ENCODE measurements at regions not wholly inside any gene's neighbourhood (a gene's known extent, or its start where the extent isn't known, plus 50 kb on each side); places are given as distances from the start of the nearest gene placed in this dataset.

- 94 to 96% methylated on average over 14 of the region's 14 CpGs for WGBS, 2 donors
- no peaks in the 10 kb centered on the region for H3K36me3 ChIP-seq
- no peaks in the 10 kb centered on the region for H3K27me3 ChIP-seq
- no peak overlapping the region for H3K27ac ChIP-seq
- H3K4me1 ChIP-seq: no peaks in the 10 kb centered on the region
- no peak for DNase-seq
- intact Hi-C loops (cut with DNase I): no loop called here
- TF ChIP-seq EP300 (IDR thresholded peaks at IDR 0.05) (no peak), CTCF (IDR thresholded peaks at IDR 0.05) (no peak), POLR2AphosphoS5 (IDR thresholded peaks at IDR 0.05) (no peak), POLR2A (IDR thresholded peaks at IDR 0.05) (no peak)
- H3K4me3 ChIP-seq: no peak overlapping the region
- H3K9me3 ChIP-seq: no peaks in the 10 kb centered on the region
These were observed 171.9 kb upstream of the JARID2 start for GRCh38 chr6:15073883-15074465.

DNA sequence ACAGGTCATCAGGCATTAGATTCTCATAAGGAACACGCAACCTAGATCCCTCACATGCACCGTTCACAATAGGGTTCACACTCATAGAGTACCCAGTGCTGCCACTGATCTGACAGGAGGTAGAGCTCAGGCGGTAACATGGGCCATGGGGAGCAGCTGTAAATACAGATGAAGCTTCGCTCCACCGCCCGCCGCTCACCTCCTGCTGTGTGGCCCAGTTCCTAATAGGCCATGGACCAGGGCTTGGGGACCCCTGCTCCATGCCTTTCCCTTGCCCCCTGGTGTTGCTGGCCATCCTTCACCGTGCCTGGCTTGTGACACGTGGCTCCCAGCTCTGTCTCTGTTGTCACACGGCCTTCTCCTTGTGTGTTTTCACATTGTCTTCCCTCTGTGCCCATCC, 171.1 kb upstream of the JARID2 start:
- no peaks in the 10 kb centered on the region for H3K27me3 ChIP-seq
- WGBS, 2 donors: 96 to 97% methylated on average over 10 of the region's 10 CpGs
- no peak for TF ChIP-seq EP300 (IDR thresholded peaks at IDR 0.05)
- no peak for TF ChIP-seq CTCF (IDR thresholded peaks at IDR 0.05)
- no peak for TF ChIP-seq POLR2A (IDR thresholded peaks at IDR 0.05)
- no peak for TF ChIP-seq POLR2AphosphoS5 (IDR thresholded peaks at IDR 0.05)
- no peak overlapping the region for H3K4me3 ChIP-seq
- no peak overlapping the region for H3K27ac ChIP-seq
- no peaks in the 10 kb centered on the region for H3K4me1 ChIP-seq
- intact Hi-C loops (cut with DNase I): no loop called here
- H3K9me3 ChIP-seq: no peaks in the 10 kb centered on the region
- H3K36me3 ChIP-seq: no peaks in the 10 kb centered on the region
- DNase-seq: no peak

- no peaks in the 10 kb centered on the region for H3K36me3 ChIP-seq
- TF ChIP-seq POLR2A (IDR thresholded peaks at IDR 0.05) (no peak), CTCF (IDR thresholded peaks at IDR 0.05) (no peak), POLR2AphosphoS5 (IDR thresholded peaks at IDR 0.05) (no peak), EP300 (IDR thresholded peaks at IDR 0.05) (no peak)
- no peak overlapping the region for H3K27ac ChIP-seq
- no peaks in the 10 kb centered on the region for H3K4me1 ChIP-seq
- H3K4me3 ChIP-seq: no peak overlapping the region
- 84 to 87% methylated on average over 4 of the region's 4 CpGs for WGBS, 2 donors
- intact Hi-C loops (cut with DNase I): no loop called here
- DNase-seq: no peak
- no peaks in the 10 kb centered on the region for H3K27me3 ChIP-seq
- no peaks in the 10 kb centered on the region for H3K9me3 ChIP-seq
These were observed 169.3 kb upstream of the JARID2 start for GRCh38 chr6:15076565-15076964.

DNA sequence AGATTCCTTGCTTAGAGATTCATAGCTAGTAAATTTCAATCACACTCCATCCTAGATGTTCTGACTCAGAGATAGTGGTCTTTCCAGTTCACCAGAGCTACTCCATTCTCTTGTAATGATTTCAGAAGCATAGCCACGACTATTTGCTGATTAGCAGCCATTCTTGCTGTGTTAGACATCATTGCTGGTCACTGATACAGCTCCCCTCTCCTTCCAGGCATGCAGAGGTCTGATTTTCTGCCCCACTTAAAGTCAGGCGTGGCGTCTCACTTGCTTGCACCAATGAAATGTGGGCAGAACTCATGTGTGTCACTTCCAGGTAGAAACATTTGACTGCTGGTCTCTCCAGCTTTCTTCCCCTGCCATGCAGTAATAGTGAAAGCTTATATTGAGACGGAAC, 168.9 kb upstream of the JARID2 start:
- intact Hi-C loops (cut with DNase I): no loop called here

More for the DNA sequence above, 168.9 kb upstream of the JARID2 start:
- no peaks in the 10 kb centered on the region for H3K4me1 ChIP-seq
- H3K27ac ChIP-seq: no peak overlapping the region
- WGBS, 2 donors: 80 to 85% methylated on average over 4 of the region's 4 CpGs
- H3K4me3 ChIP-seq: no peak overlapping the region
- no peak for DNase-seq
- H3K36me3 ChIP-seq: no peaks in the 10 kb centered on the region
- no peaks in the 10 kb centered on the region for H3K9me3 ChIP-seq
- TF ChIP-seq POLR2A (IDR thresholded peaks at IDR 0.05) (no peak), EP300 (IDR thresholded peaks at IDR 0.05) (no peak), CTCF (IDR thresholded peaks at IDR 0.05) (no peak), POLR2AphosphoS5 (IDR thresholded peaks at IDR 0.05) (no peak)
- H3K27me3 ChIP-seq: no peaks in the 10 kb centered on the region

All from sigmoid colon (tissue), 6 donors.